Sigmoid colon (tissue), 4 donors: ENCODE measurements at regions not wholly inside any gene's neighbourhood (a gene's known extent, or its start where the extent isn't known, plus 50 kb on each side); places are given as distances from the start of the nearest gene placed in this dataset.

ENCODE experiments used
- EP300 ChIP-seq, 4 donors: sonication (generic); formaldehyde crosslinking; IDR thresholded peaks; one replicate each; pipeline ENCODE4 v1.6.1; 2017; ENCODE audit warnings: antibody characterized with exemption in 4 of 4
- TF ChIP-seq, protein P1 (sequence below), 4 experiments: fragments of 450-650 bp in 3 of 4; fragments of 200-600 bp in 1 of 4; IDR thresholded peaks; one replicate each; pipeline ENCODE4 v1.5.1; 2016 to 2019; ENCODE audit warnings: antibody characterized with exemption in 4 of 4, mild to moderate bottlenecking in 3 of 4, moderate library complexity in 2 of 4

DNA sequence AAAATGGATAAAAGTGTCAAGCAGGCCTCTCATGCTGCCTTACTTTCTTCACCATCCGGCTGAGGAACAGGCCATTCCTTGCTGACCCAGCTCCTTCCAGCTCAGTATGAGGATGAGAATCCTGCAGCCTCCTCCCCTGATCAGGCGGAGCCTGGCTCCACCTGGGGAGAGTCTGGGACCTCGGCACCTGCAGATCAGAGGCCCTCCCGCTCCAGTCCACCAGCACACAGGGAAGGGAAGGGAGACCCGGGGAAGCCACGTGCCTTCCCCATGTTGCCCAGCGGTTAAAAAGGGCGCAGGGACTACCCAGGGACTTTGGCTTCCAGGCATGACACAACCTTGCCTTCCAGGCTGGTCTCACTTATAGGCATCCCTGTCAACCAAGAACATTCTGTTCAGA is 172.0 kb downstream of the NDUFA10 start:
- TF ChIP-seq, protein P1, sequence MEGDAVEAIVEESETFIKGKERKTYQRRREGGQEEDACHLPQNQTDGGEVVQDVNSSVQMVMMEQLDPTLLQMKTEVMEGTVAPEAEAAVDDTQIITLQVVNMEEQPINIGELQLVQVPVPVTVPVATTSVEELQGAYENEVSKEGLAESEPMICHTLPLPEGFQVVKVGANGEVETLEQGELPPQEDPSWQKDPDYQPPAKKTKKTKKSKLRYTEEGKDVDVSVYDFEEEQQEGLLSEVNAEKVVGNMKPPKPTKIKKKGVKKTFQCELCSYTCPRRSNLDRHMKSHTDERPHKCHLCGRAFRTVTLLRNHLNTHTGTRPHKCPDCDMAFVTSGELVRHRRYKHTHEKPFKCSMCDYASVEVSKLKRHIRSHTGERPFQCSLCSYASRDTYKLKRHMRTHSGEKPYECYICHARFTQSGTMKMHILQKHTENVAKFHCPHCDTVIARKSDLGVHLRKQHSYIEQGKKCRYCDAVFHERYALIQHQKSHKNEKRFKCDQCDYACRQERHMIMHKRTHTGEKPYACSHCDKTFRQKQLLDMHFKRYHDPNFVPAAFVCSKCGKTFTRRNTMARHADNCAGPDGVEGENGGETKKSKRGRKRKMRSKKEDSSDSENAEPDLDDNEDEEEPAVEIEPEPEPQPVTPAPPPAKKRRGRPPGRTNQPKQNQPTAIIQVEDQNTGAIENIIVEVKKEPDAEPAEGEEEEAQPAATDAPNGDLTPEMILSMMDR (IDR thresholded peaks at IDR 0.05): no peak
- TF ChIP-seq EP300 (IDR thresholded peaks at IDR 0.05): no peak
